Smooth muscle cell (in vitro differentiated cells): ENCODE measurements at regions not wholly inside any gene's neighbourhood (a gene's known extent, or its start where the extent isn't known, plus 50 kb on each side); places are given as distances from the start of the nearest gene placed in this dataset.

Source experiments
- DNase-seq: peaks from one replicate; lab custom pipeline; 2025; ENCODE audit not compliant: unreplicated experiment; lab: John Stamatoyannopoulos, UW
- H2AFZ ChIP-seq: fragments of 200-600 bp; sonication (generic); 2 replicates; pipeline ENCODE4 v1.6.0; 2016; ENCODE audit warnings: antibody characterized with exemption, low read depth, mild to moderate bottlenecking
- H3F3A ChIP-seq: fragments of 200-600 bp; sonication (generic); 2 replicates; pipeline ENCODE4 v1.6.0; 2017; ENCODE audit warnings: antibody characterized with exemption, low read depth
- H3K27ac ChIP-seq: fragments of 200-600 bp; sonication (generic); 2 replicates; pipeline ENCODE4 v1.5.1; 2016; ENCODE audit warnings: low read depth, mild to moderate bottlenecking
- H3K27me3 ChIP-seq: fragments of 200-600 bp; sonication (generic); 2 replicates; pipeline ENCODE4 v1.6.1; 2016; ENCODE audit warnings: low read depth, mild to moderate bottlenecking
- H3K36me3 ChIP-seq: fragments of 200-600 bp; sonication (generic); 2 replicates; pipeline ENCODE4 v1.5.1; 2016; ENCODE audit warnings: low read depth
- H3K4me1 ChIP-seq: fragments of 200-600 bp; sonication (generic); 2 replicates; pipeline ENCODE4 v1.5.1; 2016; ENCODE audit warnings: low read depth
- H3K4me2 ChIP-seq: fragments of 200-600 bp; sonication (generic); 2 replicates; pipeline ENCODE4 v1.6.0; 2016; ENCODE audit warnings: mild to moderate bottlenecking
- H3K4me3 ChIP-seq: fragments of 200-600 bp; sonication (generic); 2 replicates; pipeline ENCODE4 v1.5.1; 2016; ENCODE audit warnings: mild to moderate bottlenecking
- H3K79me2 ChIP-seq: fragments of 200-600 bp; sonication (generic); 2 replicates; pipeline ENCODE4 v1.6.0; 2016; ENCODE audit warnings: low read depth, mild to moderate bottlenecking
- H3K9ac ChIP-seq: fragments of 200-600 bp; sonication (generic); 2 replicates; pipeline ENCODE4 v1.6.0; 2016; ENCODE audit warnings: low read depth
- H3K9me3 ChIP-seq: fragments of 200-600 bp; sonication (generic); replicated peaks from 2 replicates; pipeline ENCODE4 v1.5.1; 2016; ENCODE audit warnings: low read depth
- H4K20me1 ChIP-seq: fragments of 200-600 bp; sonication (generic); 2 replicates; pipeline ENCODE4 v1.6.0; 2016; ENCODE audit warnings: low read depth
- CTCF ChIP-seq: fragments of 200-600 bp; sonication (generic); IDR thresholded peaks from 2 replicates; pipeline ENCODE4 v1.5.1; 2017; ENCODE audit warnings: borderline replicate concordance, mild to moderate bottlenecking, antibody characterized with exemption; ENCODE audit not compliant: insufficient read depth, poor library complexity, severe bottlenecking
- WGBS: methylation state at CpG from one replicate; pipeline ENCODE4 v1.1.7; 2016; ENCODE audit warnings: low lambda C conversion rate; 5-methylcytosine and 5-hydroxymethylcytosine counted together

- no peaks in the 10 kb centered on the region for H3K9me3 ChIP-seq
- H3K4me3 ChIP-seq = no peak overlapping the region
- H3K4me1 ChIP-seq = no peaks in the 10 kb centered on the region
- no peak for DNase-seq
- H3K4me2 ChIP-seq = no peak overlapping the region
- H3K27ac ChIP-seq = no peak overlapping the region
- no peaks in the 10 kb centered on the region for H3K79me2 ChIP-seq
- no peak overlapping the region for H2AFZ ChIP-seq
- H3F3A ChIP-seq = no peaks in the 10 kb centered on the region
- H3K9ac ChIP-seq = no peak overlapping the region
- no peak for TF ChIP-seq CTCF
- no peaks in the 10 kb centered on the region for H3K27me3 ChIP-seq
- no peaks in the 10 kb centered on the region for H3K36me3 ChIP-seq
- no peaks in the 10 kb centered on the region for H4K20me1 ChIP-seq
- WGBS = 92% methylated on average over 4 of the region's 4 CpGs
These were observed 78.0 kb upstream of the GALNT5 start for GRCh38 chr2:157179324-157180105.

GRCh38 chr2:157180359-157180758 is 77.1 kb upstream of the GALNT5 start:
- no peak for TF ChIP-seq CTCF
- H3K27ac ChIP-seq = no peak overlapping the region
- H3K4me1 ChIP-seq = no peaks in the 10 kb centered on the region
- H4K20me1 ChIP-seq = no peaks in the 10 kb centered on the region
- H3F3A ChIP-seq = no peaks in the 10 kb centered on the region
- no peaks in the 10 kb centered on the region for H3K36me3 ChIP-seq
- H3K9ac ChIP-seq = no peak overlapping the region
- no peak overlapping the region for H3K4me3 ChIP-seq
- no peak for DNase-seq
- H3K27me3 ChIP-seq = no peaks in the 10 kb centered on the region
- no peak overlapping the region for H3K4me2 ChIP-seq
- H3K79me2 ChIP-seq = no peaks in the 10 kb centered on the region
- no peak overlapping the region for H2AFZ ChIP-seq
- no peaks in the 10 kb centered on the region for H3K9me3 ChIP-seq
- WGBS = 95% methylated on average over 1 of the region's 1 CpG

- H3K79me2 ChIP-seq = no peaks in the 10 kb centered on the region
- no peaks in the 10 kb centered on the region for H4K20me1 ChIP-seq
- no peak overlapping the region for H3K4me3 ChIP-seq
- no peak for TF ChIP-seq CTCF
- no peak overlapping the region for H3K27ac ChIP-seq
- H3K4me1 ChIP-seq = no peaks in the 10 kb centered on the region
- no peaks in the 10 kb centered on the region for H3K36me3 ChIP-seq
- no peak overlapping the region for H3K4me2 ChIP-seq
- H3K9ac ChIP-seq = no peak overlapping the region
- WGBS = 87% methylated on average over 2 of the region's 2 CpGs
- no peaks in the 10 kb centered on the region for H3F3A ChIP-seq
- DNase-seq = no peak
- no peak overlapping the region for H2AFZ ChIP-seq
- H3K9me3 ChIP-seq = no peaks in the 10 kb centered on the region
- no peaks in the 10 kb centered on the region for H3K27me3 ChIP-seq
These were observed 76.3 kb upstream of the GALNT5 start for GRCh38 chr2:157181234-157181633.

GRCh38 chr2:157182204-157182709 is 75.2 kb upstream of the GALNT5 start:
- H3F3A ChIP-seq = no peaks in the 10 kb centered on the region
- H3K79me2 ChIP-seq = no peaks in the 10 kb centered on the region
- H3K9ac ChIP-seq = no peak overlapping the region
- H3K4me2 ChIP-seq = no peak overlapping the region
- no peaks in the 10 kb centered on the region for H3K36me3 ChIP-seq
- H3K27ac ChIP-seq = no peak overlapping the region
- 75% methylated on average over 6 of the region's 6 CpGs for WGBS
- H2AFZ ChIP-seq = no peak overlapping the region
- no peaks in the 10 kb centered on the region for H3K9me3 ChIP-seq
- TF ChIP-seq CTCF = no peak
- H3K4me1 ChIP-seq = no peaks in the 10 kb centered on the region
- no peak for DNase-seq
- H4K20me1 ChIP-seq = no peaks in the 10 kb centered on the region
- no peaks in the 10 kb centered on the region for H3K27me3 ChIP-seq
- H3K4me3 ChIP-seq = no peak overlapping the region
